ENCODE measurements at regions not wholly inside any gene's neighbourhood (a gene's known extent, or its start where the extent isn't known, plus 50 kb on each side); places are given as distances from the start of the nearest gene placed in this dataset.

DNA sequence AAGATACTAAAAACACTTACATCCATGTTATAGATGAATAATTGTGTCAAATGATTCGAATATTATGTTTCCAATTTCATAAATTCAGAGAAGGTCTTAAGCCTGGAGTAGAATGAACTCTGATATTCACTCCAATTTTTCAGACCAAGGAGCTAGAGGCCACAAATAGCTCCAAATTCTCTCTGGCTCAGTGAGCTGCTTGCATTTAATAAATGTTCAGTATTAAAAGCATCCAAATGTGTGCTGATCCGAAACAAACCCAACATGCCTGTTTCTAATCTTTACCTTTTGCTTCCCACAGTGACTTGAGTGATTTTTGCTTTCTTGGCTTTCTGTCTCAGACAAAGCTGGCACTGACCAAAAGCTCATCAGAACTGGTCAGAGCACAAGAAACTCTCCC lies 291.4 kb downstream of the CCDC85A start:
- no peaks in the 10 kb centered on the region for H3K4me1 ChIP-seq (ENCODE audit: insufficient read depth, low read length)
- no peak overlapping the region for H3K4me3 ChIP-seq (ENCODE audit: low read length)
- no peak overlapping the region for H2AFZ ChIP-seq (ENCODE audit: low read depth, low read length)
- no peaks in the 10 kb centered on the region for H3K36me3 ChIP-seq (ENCODE audit: insufficient read depth, low read length)
- H3K9me3 ChIP-seq (ENCODE audit: low read length) = no peaks in the 10 kb centered on the region
- no peaks in the 10 kb centered on the region for H3K27me3 ChIP-seq (ENCODE audit: insufficient read depth, low read length)

DNA sequence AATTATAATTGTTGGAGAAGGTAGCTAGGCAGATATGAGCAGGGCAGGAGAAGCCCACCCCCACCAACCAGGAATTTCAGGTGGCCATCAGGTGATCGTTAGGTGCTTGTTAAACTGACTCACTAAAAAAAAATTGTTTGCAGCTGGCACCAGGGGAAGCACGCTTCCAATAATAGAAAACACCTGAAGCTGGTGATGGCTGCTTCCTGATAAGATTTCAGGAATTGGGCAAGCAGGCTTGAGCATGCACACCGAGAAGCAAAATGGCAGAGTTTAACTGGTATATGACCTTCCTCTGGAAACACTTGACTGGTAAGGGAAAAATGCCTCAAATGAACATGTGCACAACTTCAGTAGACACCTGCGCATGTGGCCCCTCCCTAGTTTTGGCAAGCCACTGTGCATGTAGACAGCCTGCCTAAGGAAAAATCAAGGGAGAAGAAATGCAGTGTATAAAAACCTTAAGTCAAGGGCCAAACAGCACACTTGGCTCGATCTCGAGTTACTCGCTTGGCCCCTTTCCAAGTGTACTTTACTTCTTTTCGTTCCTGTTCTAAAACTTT lies 292.8 kb downstream of the CCDC85A start:
- Histone ChIP-seq H3K4me1 (ENCODE audit: insufficient read depth, low read length) (no peaks in the 10 kb centered on the region), H3K4me3 (ENCODE audit: low read length) (no peak overlapping the region), H2AFZ (ENCODE audit: low read depth, low read length) (no peak overlapping the region), H3K27me3 (ENCODE audit: insufficient read depth, low read length) (no peaks in the 10 kb centered on the region), H3K9me3 (ENCODE audit: low read length) (no peaks in the 10 kb centered on the region), H3K36me3 (ENCODE audit: insufficient read depth, low read length) (no peaks in the 10 kb centered on the region)

DNA sequence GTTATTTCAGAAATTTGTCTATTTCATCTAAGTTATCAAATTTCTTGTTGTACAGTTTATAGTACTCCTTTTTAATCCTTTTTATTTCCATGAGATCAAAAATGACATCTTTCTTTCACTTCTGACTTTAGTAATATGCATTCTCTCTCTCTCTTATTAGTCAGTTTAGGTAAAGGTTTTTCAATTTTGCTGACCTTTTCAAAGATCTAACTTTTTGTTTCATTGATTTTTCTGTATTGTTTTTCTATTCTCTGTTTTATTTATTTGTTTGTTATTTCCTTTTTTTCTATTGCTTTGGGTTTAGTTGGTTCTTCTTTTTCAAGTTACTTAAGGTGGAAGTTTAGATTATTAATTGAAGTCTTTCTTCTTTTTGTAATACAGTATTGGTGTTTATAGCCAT lies 294.2 kb downstream of the CCDC85A start:
- H3K4me3 ChIP-seq (ENCODE audit: low read length) = no peak overlapping the region
- no peak overlapping the region for H2AFZ ChIP-seq (ENCODE audit: low read depth, low read length)
- no peaks in the 10 kb centered on the region for H3K9me3 ChIP-seq (ENCODE audit: low read length)

DNA sequence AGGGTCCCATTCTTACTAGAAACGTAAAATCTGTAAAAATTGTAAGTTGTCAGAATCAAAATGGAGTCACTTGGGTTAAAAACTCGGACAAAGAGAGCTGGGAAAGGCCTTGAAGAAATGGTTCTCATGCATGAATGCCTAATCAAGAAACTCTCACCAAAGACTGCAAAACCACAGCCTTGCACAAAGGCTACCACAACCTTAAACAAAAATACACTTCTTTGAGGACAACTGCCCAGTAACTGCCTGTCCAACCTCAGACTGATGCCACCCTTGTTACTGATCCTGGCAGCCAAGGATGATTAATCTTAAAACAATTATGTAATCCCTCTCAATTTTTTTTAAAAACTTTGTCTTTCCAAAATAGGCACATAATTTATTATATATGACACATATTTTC lies 299.3 kb downstream of the CCDC85A start:
- Histone ChIP-seq H3K27me3 (ENCODE audit: insufficient read depth, low read length) (no peaks in the 10 kb centered on the region), H3K36me3 (ENCODE audit: insufficient read depth, low read length) (no peaks in the 10 kb centered on the region), H3K9me3 (ENCODE audit: low read length) (no peaks in the 10 kb centered on the region), H2AFZ (ENCODE audit: low read depth, low read length) (no peak overlapping the region), H3K4me3 (ENCODE audit: low read length) (no peak overlapping the region), H3K4me1 (ENCODE audit: insufficient read depth, low read length) (no peaks in the 10 kb centered on the region)

More for the DNA sequence above, 294.2 kb downstream of the CCDC85A start:
- Histone ChIP-seq H3K27me3 (ENCODE audit: insufficient read depth, low read length) (no peaks in the 10 kb centered on the region), H3K36me3 (ENCODE audit: insufficient read depth, low read length) (no peaks in the 10 kb centered on the region), H3K4me1 (ENCODE audit: insufficient read depth, low read length) (no peaks in the 10 kb centered on the region)

DNA sequence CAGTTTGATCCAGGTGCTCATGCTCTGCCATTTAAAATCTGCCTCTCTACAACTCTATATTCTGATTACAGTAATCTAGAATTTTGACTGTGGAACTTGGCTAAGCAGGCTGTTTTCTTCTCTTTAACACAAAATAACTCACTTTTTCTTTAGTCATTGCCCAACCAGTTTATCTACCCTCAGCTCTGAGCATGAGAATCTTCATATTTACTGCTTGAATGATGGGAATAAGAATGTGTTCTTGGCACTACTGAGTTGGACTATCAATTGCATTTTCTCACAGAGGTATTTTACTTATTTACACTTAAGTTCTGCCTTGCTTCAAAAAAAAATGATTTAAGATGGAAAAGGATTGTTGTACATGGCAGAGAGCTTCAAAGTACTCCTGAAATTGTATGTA lies 301.1 kb downstream of the CCDC85A start:
- Histone ChIP-seq H3K36me3 (ENCODE audit: insufficient read depth, low read length) (no peaks in the 10 kb centered on the region), H3K27me3 (ENCODE audit: insufficient read depth, low read length) (no peaks in the 10 kb centered on the region), H3K4me3 (ENCODE audit: low read length) (no peak overlapping the region), H2AFZ (ENCODE audit: low read depth, low read length) (no peak overlapping the region), H3K9me3 (ENCODE audit: low read length) (no peaks in the 10 kb centered on the region), H3K4me1 (ENCODE audit: insufficient read depth, low read length) (no peaks in the 10 kb centered on the region)

DNA sequence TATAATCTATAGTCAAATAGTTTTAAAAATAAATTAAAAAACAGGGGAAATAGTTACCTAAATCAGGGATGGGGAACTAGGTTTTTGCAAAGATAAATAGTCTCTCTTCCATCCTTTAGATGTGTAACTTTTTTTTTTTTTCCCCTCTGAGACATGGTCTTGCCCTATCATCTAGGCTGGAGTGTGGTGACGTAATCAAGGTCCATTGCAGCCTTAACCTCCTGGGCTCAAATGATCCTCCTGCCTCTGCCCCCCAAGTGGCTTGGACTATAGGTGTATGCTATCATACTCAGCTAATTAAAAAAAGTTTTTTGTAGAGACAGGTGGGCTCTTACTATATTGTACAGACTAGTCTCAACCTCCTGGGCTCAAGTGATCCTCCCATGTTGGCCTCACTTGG lies 316.5 kb downstream of the CCDC85A start:
- H2AFZ ChIP-seq (ENCODE audit: low read depth, low read length) = no peak overlapping the region

DNA sequence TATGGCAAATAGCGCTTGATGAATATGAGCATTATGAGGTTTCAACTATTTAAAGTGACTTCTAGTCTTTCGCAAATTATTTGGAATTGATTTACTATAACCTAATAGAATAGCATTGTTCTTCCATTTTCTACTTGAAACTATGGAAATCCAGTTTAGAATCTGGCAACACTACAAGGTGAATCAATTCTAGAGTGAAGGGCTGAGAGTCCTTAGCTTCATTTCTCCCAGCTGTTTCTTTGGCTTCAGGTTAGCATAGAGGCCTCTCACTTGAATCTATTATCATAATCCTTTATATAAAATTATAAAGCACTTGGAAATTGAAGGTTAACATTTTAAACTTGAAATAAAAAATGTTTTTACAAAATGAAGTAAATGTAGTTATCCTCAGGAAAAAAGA lies 318.8 kb downstream of the CCDC85A start:
- Histone ChIP-seq H3K4me1 (ENCODE audit: insufficient read depth, low read length) (no peaks in the 10 kb centered on the region), H3K9me3 (ENCODE audit: low read length) (no peaks in the 10 kb centered on the region), H3K4me3 (ENCODE audit: low read length) (no peak overlapping the region), H3K27me3 (ENCODE audit: insufficient read depth, low read length) (no peaks in the 10 kb centered on the region), H2AFZ (ENCODE audit: low read depth, low read length) (no peak overlapping the region), H3K36me3 (ENCODE audit: insufficient read depth, low read length) (no peaks in the 10 kb centered on the region)

More for the DNA sequence above, 316.5 kb downstream of the CCDC85A start:
- Histone ChIP-seq H3K36me3 (ENCODE audit: insufficient read depth, low read length) (no peaks in the 10 kb centered on the region), H3K27me3 (ENCODE audit: insufficient read depth, low read length) (no peaks in the 10 kb centered on the region), H3K4me3 (ENCODE audit: low read length) (no peak overlapping the region), H3K4me1 (ENCODE audit: insufficient read depth, low read length) (no peaks in the 10 kb centered on the region), H3K9me3 (ENCODE audit: low read length) (no peaks in the 10 kb centered on the region)

DNA sequence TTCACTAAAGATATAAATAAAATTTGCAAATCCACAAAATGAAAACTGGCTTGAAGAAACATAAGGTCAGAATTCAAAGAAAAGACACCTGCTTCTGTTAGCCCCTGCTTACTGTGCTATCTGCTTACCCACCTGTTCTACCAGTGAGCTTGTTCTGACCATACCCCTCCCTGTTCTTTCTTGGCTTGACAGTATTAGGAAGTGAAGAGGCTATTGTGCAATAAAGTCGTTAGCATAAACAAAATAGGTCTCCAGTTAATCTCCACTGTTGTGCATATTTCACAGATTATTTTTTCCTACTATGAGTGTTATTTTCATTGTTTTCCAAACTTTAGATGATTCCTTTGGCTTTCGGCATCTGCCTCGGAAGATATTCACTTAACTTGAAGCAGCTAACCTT lies 322.1 kb downstream of the CCDC85A start:
- H3K27me3 ChIP-seq (ENCODE audit: insufficient read depth, low read length) = no peaks in the 10 kb centered on the region
- H3K36me3 ChIP-seq (ENCODE audit: insufficient read depth, low read length) = no peaks in the 10 kb centered on the region
- H3K4me1 ChIP-seq (ENCODE audit: insufficient read depth, low read length) = no peaks in the 10 kb centered on the region
- H3K4me3 ChIP-seq (ENCODE audit: low read length) = no peak overlapping the region
- no peak overlapping the region for H2AFZ ChIP-seq (ENCODE audit: low read depth, low read length)
- no peaks in the 10 kb centered on the region for H3K9me3 ChIP-seq (ENCODE audit: low read length)

DNA sequence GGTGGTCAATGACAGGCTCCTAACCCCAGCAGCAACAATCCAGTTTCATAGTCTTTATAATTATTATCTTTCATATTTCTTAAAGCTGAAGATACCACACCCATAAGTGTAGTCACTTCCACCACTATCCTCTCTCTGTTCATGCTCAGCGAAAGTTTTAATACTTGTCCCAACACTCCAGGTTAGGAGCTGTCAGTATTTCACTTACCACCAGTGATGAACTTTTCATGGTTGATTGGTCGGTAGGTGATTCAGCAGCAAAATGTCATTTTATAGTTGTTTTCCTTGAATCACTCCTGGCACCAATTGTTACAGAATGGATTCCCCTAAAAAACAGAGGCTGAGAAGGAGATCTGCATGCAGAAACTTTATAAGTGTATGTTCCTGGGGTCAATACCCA lies 324.9 kb downstream of the CCDC85A start:
- H2AFZ ChIP-seq (ENCODE audit: low read depth, low read length) = no peak overlapping the region

DNA sequence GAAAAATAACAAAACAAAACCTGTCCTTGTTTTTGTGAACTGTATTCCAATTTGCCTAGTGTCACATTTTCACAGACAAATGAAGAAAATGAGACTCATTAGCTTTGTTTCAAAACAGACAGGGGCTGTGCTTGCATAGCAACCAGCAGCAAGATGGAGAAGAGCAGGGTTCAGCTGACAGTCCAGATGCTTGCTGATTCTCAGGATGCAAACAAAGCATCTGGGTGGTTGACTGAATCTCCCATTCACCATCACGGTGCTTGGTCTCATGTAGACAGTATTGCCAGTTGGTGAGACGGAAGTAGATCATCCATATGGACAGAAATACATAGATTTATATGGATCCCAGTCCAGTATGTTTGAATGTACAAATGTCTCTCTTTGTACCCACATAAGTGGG lies 326.8 kb downstream of the CCDC85A start:
- Histone ChIP-seq H2AFZ (ENCODE audit: low read depth, low read length) (no peak overlapping the region), H3K4me1 (ENCODE audit: insufficient read depth, low read length) (peaks cover 7% of the 10 kb centered on the region), H3K4me3 (ENCODE audit: low read length) (no peak overlapping the region), H3K27me3 (ENCODE audit: insufficient read depth, low read length) (no peaks in the 10 kb centered on the region), H3K9me3 (ENCODE audit: low read length) (no peaks in the 10 kb centered on the region), H3K36me3 (ENCODE audit: insufficient read depth, low read length) (no peaks in the 10 kb centered on the region)

More for the DNA sequence above, 324.9 kb downstream of the CCDC85A start:
- no peaks in the 10 kb centered on the region for H3K9me3 ChIP-seq (ENCODE audit: low read length)
- H3K36me3 ChIP-seq (ENCODE audit: insufficient read depth, low read length) = no peaks in the 10 kb centered on the region
- H3K4me1 ChIP-seq (ENCODE audit: insufficient read depth, low read length) = no peaks in the 10 kb centered on the region
- no peaks in the 10 kb centered on the region for H3K27me3 ChIP-seq (ENCODE audit: insufficient read depth, low read length)
- H3K4me3 ChIP-seq (ENCODE audit: low read length) = no peak overlapping the region

DNA sequence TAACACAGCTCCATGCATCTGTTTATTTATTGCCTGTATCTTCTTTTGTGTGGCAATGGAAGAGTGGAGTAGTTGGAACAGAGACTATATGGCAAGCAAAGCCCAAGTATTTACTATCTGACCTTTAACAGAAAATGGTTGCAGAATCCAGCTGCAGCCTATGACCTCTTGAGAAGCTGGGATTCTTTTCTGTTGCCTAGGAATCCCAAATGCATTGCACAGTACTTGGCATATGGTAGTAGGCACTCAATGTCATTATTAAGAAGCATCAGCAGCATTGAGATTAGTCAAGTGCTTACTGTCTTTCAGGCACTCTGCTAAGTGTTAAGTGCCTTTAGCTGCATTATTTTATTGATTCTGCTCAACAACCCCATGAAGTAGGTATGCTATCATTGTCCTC lies 331.6 kb downstream of the CCDC85A start:
- H3K4me1 ChIP-seq (ENCODE audit: insufficient read depth, low read length) = peaks cover 7% of the 10 kb centered on the region
- H3K27me3 ChIP-seq (ENCODE audit: insufficient read depth, low read length) = no peaks in the 10 kb centered on the region
- H2AFZ ChIP-seq (ENCODE audit: low read depth, low read length) = no peak overlapping the region
- H3K4me3 ChIP-seq (ENCODE audit: low read length) = no peak overlapping the region
- no peaks in the 10 kb centered on the region for H3K36me3 ChIP-seq (ENCODE audit: insufficient read depth, low read length)
- H3K9me3 ChIP-seq (ENCODE audit: low read length) = no peaks in the 10 kb centered on the region

DNA sequence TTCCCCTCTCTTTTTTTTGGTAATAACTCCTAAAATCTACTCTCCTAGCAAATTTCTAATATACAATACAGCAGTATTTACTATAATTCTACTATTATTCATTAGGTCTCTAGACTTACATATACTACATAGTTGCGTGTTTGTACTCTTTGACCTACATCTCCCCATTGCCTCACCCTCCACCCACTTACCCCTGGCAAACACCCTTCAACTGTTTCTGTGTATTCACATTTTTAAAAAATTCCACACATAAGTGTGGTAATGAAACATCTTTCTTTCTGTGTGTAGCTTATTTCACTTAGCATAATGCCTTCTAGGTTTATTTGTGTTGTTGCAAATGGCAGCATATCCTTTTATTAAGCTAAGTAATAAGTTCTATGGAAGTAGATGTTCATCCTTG lies 336.0 kb downstream of the CCDC85A start:
- H3K9me3 ChIP-seq (ENCODE audit: low read length) = no peaks in the 10 kb centered on the region
- H3K4me1 ChIP-seq (ENCODE audit: insufficient read depth, low read length) = peaks cover 7% of the 10 kb centered on the region
- no peak overlapping the region for H2AFZ ChIP-seq (ENCODE audit: low read depth, low read length)
- H3K4me3 ChIP-seq (ENCODE audit: low read length) = no peak overlapping the region
- H3K36me3 ChIP-seq (ENCODE audit: insufficient read depth, low read length) = no peaks in the 10 kb centered on the region
- no peaks in the 10 kb centered on the region for H3K27me3 ChIP-seq (ENCODE audit: insufficient read depth, low read length)

DNA sequence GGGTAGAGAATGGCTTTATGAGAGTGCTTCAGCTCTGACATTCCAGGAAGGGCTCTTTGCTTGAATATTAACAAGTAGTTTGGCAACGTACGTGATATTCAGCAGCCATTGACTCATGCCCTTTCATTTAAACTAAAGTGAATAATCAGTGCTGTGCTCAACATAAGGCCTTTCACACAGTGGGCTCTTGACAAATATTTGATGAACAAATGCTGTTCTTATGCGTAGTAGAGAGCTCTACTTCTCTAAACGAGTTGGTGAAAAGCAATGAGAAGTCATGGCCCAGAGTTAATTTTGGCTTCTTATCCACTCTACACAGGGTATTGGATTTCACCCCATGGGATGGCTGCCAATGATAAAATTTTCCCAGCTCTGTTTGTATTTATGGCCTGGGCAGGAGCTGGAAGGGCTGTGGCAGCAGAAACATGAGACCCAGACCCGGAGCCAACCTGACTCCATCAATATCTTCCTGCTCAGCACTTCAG lies 338.9 kb downstream of the CCDC85A start:
- Histone ChIP-seq H3K36me3 (ENCODE audit: insufficient read depth, low read length) (no peaks in the 10 kb centered on the region), H3K4me3 (ENCODE audit: low read length) (no peak overlapping the region), H3K9me3 (ENCODE audit: low read length) (no peaks in the 10 kb centered on the region), H2AFZ (ENCODE audit: low read depth, low read length) (no peak overlapping the region), H3K27me3 (ENCODE audit: insufficient read depth, low read length) (no peaks in the 10 kb centered on the region), H3K4me1 (ENCODE audit: insufficient read depth, low read length) (no peaks in the 10 kb centered on the region)

DNA sequence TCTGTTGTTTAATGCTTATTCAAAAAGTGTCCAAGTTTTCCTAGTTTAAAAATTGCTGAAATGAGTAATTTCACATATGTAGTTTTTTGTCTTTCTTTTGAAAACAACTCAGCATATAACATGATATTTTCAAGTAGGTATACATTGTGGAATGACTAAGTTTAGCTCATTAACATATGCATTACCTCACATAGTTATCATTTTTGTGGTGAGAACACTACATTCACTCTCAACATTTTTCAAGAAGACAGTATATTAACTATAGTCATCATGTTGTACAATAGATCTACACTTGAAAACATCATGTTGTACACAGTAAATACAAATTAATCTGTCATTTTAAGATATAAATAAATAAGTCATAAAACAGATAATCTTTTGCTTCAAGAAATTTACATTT lies 340.0 kb downstream of the CCDC85A start:
- Histone ChIP-seq H3K9me3 (ENCODE audit: low read length) (no peaks in the 10 kb centered on the region), H3K4me3 (ENCODE audit: low read length) (no peak overlapping the region), H3K27me3 (ENCODE audit: insufficient read depth, low read length) (no peaks in the 10 kb centered on the region), H3K36me3 (ENCODE audit: insufficient read depth, low read length) (no peaks in the 10 kb centered on the region), H2AFZ (ENCODE audit: low read depth, low read length) (no peak overlapping the region), H3K4me1 (ENCODE audit: insufficient read depth, low read length) (no peaks in the 10 kb centered on the region)
